Stimulated activated naive CD4-positive, alpha-beta T cell (primary cell): ENCODE measurements at regions not wholly inside any gene's neighbourhood (a gene's known extent, or its start where the extent isn't known, plus 50 kb on each side); places are given as distances from the start of the nearest gene placed in this dataset.

Experiments used
- DNase-seq, 6 experiments: peaks; one replicate each; lab custom pipeline; 2025; lab: John Stamatoyannopoulos, UW

- DNase-seq = no peak
These were observed 53.7 kb upstream of the IRX4 start for GRCh38 chr5:1936413-1936812.

GRCh38 chr5:1934801-1935429 lies 52.2 kb upstream of the IRX4 start:
- DNase-seq = no peak

DNA sequence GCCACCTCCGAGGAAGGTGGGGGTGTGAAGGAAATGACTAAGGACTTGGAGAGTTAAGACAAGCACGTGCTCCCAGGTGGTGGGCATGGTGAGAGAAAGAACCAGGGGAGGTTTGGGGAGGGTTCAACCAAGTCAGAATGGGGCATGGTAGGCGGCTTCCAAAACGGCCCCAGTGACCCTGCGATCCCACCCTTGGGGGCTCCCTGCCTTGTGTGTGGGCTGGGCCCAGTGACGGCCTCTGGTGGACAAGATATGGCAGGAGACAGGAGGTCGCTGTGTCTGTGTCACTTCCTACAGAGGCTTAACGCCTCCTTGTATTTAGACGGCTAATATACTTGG lies 51.3 kb upstream of the IRX4 start:
- no peak for DNase-seq

- DNase-seq = no peak
These were observed 50.8 kb upstream of the IRX4 start for GRCh38 chr5:1933364-1934055.
